T47D (cell line): ENCODE measurements at regions not wholly inside any gene's neighbourhood (a gene's known extent, or its start where the extent isn't known, plus 50 kb on each side); places are given as distances from the start of the nearest gene placed in this dataset.

Source experiments
- DNase-seq, 2 experiments: peaks; one replicate each; pipeline versions ENCODE4 v3.0.0 to v3.0.0-alpha.2; 2011 to 2012; ENCODE audit warnings: low read depth in 1 of 2, low spot score in 1 of 2
- JUND ChIP-seq: IDR thresholded peaks from 2 replicates; pipeline ENCODE4 v1.6.1; 2012; ENCODE audit warnings: low read depth
- in situ Hi-C: cut with HindIII; loops from 2 replicates; pipeline ENCODE4 v1.10.0; 2016; ENCODE audit warnings: low sequenced_read_pairs, low pct_unique_long_range_greater_than_20kb

DNA sequence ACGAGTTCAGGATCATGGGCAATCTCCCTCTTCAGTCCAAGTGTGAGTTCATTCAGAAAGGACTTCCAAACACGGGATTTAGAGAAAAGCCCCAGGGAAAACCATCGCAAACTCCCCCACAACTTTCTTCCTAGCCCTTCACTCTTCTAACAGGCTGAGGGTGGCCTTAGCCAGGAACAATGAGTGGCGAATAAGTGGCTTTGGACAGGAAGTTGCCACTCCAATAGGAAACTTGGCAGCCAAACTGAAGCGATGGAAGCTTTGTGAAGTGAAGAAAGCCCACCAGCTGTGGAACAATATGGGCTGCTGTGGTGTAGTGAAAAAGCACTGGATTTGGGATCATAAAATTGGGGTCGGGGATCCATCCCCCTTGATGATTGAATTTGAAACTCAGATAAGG lies 193.2 kb downstream of the TEX36 start:
- DNase-seq, result no peak
- in situ Hi-C loops, result no loop called here
- no peak for TF ChIP-seq JUND

- in situ Hi-C loops, result no loop called here
- no peak for TF ChIP-seq JUND
- no peak for DNase-seq
Observed at GRCh38 chr10:125485665-125486064, 197.3 kb downstream of the TEX36 start.

DNA sequence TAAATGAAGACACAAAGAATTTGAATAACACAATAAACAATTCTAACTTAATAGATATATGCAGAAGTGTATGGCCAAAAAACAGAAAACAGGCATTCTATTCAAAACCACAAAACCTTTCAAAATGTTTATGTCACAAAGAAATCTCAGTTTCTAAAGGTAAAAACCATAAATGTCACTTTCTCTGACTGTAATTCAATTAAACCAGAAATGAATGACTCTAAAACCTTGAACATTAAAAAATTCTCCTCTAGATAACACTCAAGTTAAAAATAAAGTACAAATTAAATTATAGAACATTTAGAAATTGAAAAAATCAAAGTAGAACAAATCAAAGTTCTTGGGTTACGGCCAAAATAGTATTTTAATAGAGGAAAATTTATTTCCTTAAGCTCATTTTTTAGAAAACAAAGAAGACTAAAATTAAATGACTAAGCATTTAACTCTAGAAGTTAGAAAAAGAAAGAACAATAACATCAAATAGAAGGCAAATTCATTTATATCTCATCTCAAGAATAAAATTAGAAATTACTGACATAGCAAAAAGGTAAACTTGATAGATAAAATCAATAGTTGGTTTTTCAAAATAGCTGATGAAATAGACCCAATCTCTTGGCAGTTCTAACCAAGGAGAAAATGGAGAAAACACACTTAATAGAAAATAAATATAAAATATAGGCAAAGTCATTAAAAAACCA lies 198.8 kb downstream of the TEX36 start:
- TF ChIP-seq JUND, result no peak
- in situ Hi-C loops, result no loop called here
- DNase-seq, result no peak

DNA sequence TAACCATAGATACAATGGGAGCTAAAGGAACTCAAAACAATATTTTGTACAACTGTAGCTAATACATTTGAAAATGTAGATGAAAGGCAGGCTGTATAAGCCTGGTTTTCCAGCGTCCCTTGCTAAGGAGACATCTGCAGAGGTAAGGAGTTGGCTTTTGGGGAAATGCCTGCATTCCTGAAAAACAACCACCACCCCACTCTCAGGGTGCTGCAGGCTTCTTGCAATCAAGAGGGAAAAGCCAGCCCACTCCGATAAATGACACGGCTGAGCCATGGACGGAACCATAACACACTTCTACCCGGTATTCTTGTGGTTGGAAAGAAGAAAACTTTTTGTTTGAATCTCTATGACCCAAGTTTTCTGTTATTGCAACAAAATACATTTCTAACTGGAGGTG lies 200.3 kb downstream of the TEX36 start:
- DNase-seq, result no peak
- in situ Hi-C loops, result no loop called here
- no peak for TF ChIP-seq JUND

DNA sequence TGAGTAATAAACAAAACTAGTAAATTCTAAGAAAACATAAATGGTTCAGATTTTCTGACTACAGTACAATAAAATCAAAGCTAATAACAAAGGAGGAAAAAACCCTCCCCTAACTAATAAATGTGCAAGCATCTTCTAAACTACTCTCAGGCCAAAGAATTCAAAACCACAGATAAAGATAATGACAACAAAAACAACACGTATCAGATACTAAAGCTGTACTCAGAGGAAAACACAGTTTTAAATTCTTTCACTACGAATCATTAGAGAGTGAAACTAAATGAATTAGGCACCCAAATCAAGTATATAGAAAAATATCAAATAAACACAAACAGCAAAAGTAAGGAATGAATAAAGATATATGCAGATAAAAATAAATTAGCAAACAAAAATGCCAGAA lies 200.9 kb downstream of the TEX36 start:
- no peak for TF ChIP-seq JUND
- no peak for DNase-seq
- in situ Hi-C loops, result no loop called here

DNA sequence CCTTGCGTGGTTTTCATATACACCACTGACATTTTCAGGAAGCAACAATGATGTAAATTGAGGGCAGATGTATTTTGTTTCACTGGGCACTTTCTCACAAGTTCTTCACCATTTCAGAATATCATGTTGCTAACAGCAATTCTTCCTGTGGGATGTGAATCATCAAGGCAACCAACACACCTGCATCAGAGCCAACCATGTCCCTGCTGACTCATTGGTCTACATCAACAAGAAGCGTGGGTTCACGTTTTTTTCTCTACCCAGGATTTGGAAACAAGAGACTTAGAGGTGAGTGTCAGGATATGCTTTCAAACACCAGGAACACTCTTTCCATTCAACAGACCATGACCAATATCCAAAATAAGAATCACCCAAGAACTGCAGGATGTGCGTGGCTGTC lies 203.9 kb downstream of the TEX36 start:
- TF ChIP-seq JUND, result no peak

DNA sequence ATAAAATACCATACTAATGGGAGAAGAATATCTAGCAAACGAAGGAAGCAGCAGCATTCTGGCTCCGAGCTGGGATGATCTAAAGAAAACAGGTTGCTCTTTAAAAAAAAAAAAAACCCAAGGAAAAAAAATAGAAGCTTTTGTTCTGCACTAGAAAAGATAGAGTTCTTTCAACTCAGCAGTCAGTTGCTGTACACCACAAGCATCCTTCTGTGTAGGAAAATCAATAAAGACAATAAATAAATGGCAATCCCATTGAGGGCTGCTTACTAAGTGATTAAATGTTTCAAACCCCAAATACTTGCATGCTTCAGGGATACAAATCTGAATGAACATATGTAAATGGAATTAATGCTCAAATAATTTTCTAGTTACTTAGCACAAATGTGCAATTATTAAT lies 207.1 kb downstream of the TEX36 start:
- no peak for TF ChIP-seq JUND
- in situ Hi-C loops, result no loop called here
- DNase-seq, result no peak

More for the DNA sequence above, 203.9 kb downstream of the TEX36 start:
- in situ Hi-C loops, result no loop called here
- no peak for DNase-seq

GRCh38 chr10:125473143-125473793 lies 209.7 kb downstream of the TEX36 start:
- in situ Hi-C loops, result no loop called here
- no peak for TF ChIP-seq JUND
- no peak for DNase-seq

- DNase-seq, result no peak
- in situ Hi-C loops, result no loop called here
- no peak for TF ChIP-seq JUND
Observed at GRCh38 chr10:125472010-125472607, 210.9 kb downstream of the TEX36 start.

GRCh38 chr10:125468278-125468677 lies 214.7 kb downstream of the TEX36 start:
- TF ChIP-seq JUND, result no peak
- in situ Hi-C loops, result no loop called here
- DNase-seq, result no peak

GRCh38 chr10:125466685-125467084 lies 216.3 kb downstream of the TEX36 start:
- TF ChIP-seq JUND, result no peak
- no peak for DNase-seq
- in situ Hi-C loops, result no loop called here

DNA sequence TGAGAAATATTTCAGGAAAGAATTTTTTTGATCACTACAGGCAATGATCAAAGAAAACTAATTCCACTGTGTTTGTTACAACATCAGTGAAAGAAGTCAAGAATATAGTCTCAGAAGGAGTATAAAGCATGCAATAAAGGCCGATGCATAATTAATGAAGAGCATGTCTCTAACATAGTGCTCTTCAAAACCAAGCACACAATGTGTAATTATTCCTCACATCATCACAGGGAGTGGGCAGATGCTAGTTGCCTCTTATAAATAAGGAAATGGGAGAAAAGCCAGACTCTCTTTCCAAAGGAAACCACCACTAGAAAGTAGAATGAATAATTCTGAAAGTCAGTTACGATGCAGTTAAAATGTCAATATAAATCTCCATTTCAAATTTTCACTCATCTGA lies 220.1 kb downstream of the TEX36 start:
- no peak for DNase-seq
- TF ChIP-seq JUND, result no peak
- in situ Hi-C loops, result no loop called here

- no peak for DNase-seq
- no peak for TF ChIP-seq JUND
- in situ Hi-C loops, result no loop called here
Observed at GRCh38 chr10:125460326-125460725, 222.6 kb downstream of the TEX36 start.
